Lower leg skin (tissue), 3 donors: ENCODE measurements at regions not wholly inside any gene's neighbourhood (a gene's known extent, or its start where the extent isn't known, plus 50 kb on each side); places are given as distances from the start of the nearest gene placed in this dataset.

Experiments
- POLR2A ChIP-seq, 2 donors: fragments of 450-650 bp; IDR thresholded peaks; one replicate each; pipeline ENCODE4 v1.6.1; 2016 to 2017; ENCODE audit warnings: antibody characterized with exemption in 2 of 2, mild to moderate bottlenecking in 1 of 2, moderate library complexity in 1 of 2
- TF ChIP-seq, protein P1 (sequence below), 3 donors: fragments of 450-650 bp; IDR thresholded peaks; one replicate each; pipeline ENCODE4 v1.5.1; 2016; ENCODE audit warnings: antibody characterized with exemption in 3 of 3, mild to moderate bottlenecking in 3 of 3, moderate library complexity in 2 of 3

DNA sequence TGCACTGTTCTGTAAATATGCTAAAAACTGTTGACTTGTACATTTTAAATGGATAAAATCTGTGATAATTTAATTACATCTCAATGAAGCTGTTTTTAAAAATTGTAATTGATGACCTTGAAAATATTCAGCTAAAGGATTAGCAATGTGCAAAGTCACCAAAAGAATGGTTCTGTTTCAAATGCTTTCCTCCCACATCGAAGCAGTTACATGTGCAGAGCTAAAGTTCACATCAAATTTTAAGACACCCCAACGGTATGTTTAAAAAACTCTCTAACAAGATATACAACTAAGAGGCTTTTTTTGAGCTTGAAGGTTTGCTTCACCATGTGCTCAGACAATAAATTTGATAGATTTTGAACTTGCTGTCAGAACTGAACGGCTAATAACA is 114.6 kb upstream of the KRAS start:
- TF ChIP-seq, protein P1, sequence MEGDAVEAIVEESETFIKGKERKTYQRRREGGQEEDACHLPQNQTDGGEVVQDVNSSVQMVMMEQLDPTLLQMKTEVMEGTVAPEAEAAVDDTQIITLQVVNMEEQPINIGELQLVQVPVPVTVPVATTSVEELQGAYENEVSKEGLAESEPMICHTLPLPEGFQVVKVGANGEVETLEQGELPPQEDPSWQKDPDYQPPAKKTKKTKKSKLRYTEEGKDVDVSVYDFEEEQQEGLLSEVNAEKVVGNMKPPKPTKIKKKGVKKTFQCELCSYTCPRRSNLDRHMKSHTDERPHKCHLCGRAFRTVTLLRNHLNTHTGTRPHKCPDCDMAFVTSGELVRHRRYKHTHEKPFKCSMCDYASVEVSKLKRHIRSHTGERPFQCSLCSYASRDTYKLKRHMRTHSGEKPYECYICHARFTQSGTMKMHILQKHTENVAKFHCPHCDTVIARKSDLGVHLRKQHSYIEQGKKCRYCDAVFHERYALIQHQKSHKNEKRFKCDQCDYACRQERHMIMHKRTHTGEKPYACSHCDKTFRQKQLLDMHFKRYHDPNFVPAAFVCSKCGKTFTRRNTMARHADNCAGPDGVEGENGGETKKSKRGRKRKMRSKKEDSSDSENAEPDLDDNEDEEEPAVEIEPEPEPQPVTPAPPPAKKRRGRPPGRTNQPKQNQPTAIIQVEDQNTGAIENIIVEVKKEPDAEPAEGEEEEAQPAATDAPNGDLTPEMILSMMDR (IDR thresholded peaks at IDR 0.05) = no peak
- no peak for TF ChIP-seq POLR2A (IDR thresholded peaks at IDR 0.05)
